ENCODE measurements at regions not wholly inside any gene's neighbourhood (a gene's known extent, or its start where the extent isn't known, plus 50 kb on each side); places are given as distances from the start of the nearest gene placed in this dataset.
"Not testable (repeated sequence)": the region's sequence is repeated elsewhere in the genome, so short reads cannot be mapped to it uniquely, and the experiment has no call there.

- H3K4me1 ChIP-seq (ENCODE audit: control extremely low read depth in 1 of 4, control insufficient read depth in 4 of 4, insufficient read depth in 4 of 4, low read length in 3 of 4); H3K36me3 ChIP-seq (ENCODE audit: control insufficient read depth in 4 of 4, insufficient read depth in 4 of 4, low read length in 3 of 4); H3K4me3 ChIP-seq (ENCODE audit: control insufficient read depth in 1 of 7, extremely low read depth in 1 of 7, insufficient read depth in 4 of 7, low read depth in 2 of 7, low read length in 6 of 7); DNase-seq; H3K9me3 ChIP-seq (ENCODE audit: control extremely low read depth in 1 of 5, control insufficient read depth in 4 of 5, insufficient read depth in 2 of 5, low read depth in 1 of 5, low read length in 4 of 5); H3K27me3 ChIP-seq (replicated peaks in 2 of 5; ENCODE audit: control insufficient read depth in 4 of 5, insufficient read depth in 5 of 5, low read length in 4 of 5): not testable (repeated sequence)
- peak overlapping the region in 1 of 2 experiments; percentile 80 for H3K27ac ChIP-seq (ENCODE audit: insufficient read depth in 1 of 2, low read depth in 1 of 2, low read length in 2 of 2, poor library complexity in 1 of 2, severe bottlenecking in 2 of 2)
- ChIA-PET CTCF (interaction anchor here (0.9 kb wide), 1 partner anchor 29 kb away, joined by 3 read pairs; no protein-coding TSS in a partner anchor), POLR2A (interaction anchor here (0.6 kb wide), 1 partner anchor 79 kb away, joined by 4 read pairs; no protein-coding TSS in a partner anchor)
- 94% methylated on average over 2 of the region's 4 CpGs for WGBS (ENCODE audit: insufficient coverage)
Measured at GRCh38 chrX:123803984-123804365, 55.9 kb upstream of the XIAP start.

- H3K27me3 ChIP-seq (replicated peaks in 2 of 5; ENCODE audit: control insufficient read depth in 4 of 5, insufficient read depth in 5 of 5, low read length in 4 of 5), result no peaks in the 10 kb centered on the region
- WGBS (ENCODE audit: insufficient coverage), result 62% methylated on average over 2 of the region's 3 CpGs
- POLR2A ChIA-PET, result no interaction called here
- H3K9me3 ChIP-seq (ENCODE audit: control extremely low read depth in 1 of 5, control insufficient read depth in 4 of 5, insufficient read depth in 2 of 5, low read depth in 1 of 5, low read length in 4 of 5), result no peaks in the 10 kb centered on the region
- H3K36me3 ChIP-seq (ENCODE audit: control insufficient read depth in 4 of 4, insufficient read depth in 4 of 4, low read length in 3 of 4), result no peaks in the 10 kb centered on the region
- H3K4me3 ChIP-seq (ENCODE audit: control insufficient read depth in 1 of 7, extremely low read depth in 1 of 7, insufficient read depth in 4 of 7, low read depth in 2 of 7, low read length in 6 of 7), result no peak overlapping the region
- CTCF ChIA-PET, result no interaction called here
- no peak for DNase-seq
- no peak overlapping the region for H3K27ac ChIP-seq (ENCODE audit: insufficient read depth in 1 of 2, low read depth in 1 of 2, low read length in 2 of 2, poor library complexity in 1 of 2, severe bottlenecking in 2 of 2)
- H3K4me1 ChIP-seq (ENCODE audit: control extremely low read depth in 1 of 4, control insufficient read depth in 4 of 4, insufficient read depth in 4 of 4, low read length in 3 of 4), result peaks cover 0 to 1% (median 0%) of the 10 kb centered on the region in 4 experiments
Measured at GRCh38 chrX:123807835-123808416, 51.9 kb upstream of the XIAP start.

GRCh38 chrX:123809854-123810375 is 49.9 kb upstream of the XIAP start:
- ChIA-PET CTCF (no interaction called here), POLR2A (no interaction called here)
- H3K36me3 ChIP-seq (ENCODE audit: control insufficient read depth in 4 of 4, insufficient read depth in 4 of 4, low read length in 3 of 4), result no peaks in the 10 kb centered on the region
- no peak overlapping the region for H3K4me3 ChIP-seq (ENCODE audit: control insufficient read depth in 1 of 7, extremely low read depth in 1 of 7, insufficient read depth in 4 of 7, low read depth in 2 of 7, low read length in 6 of 7)
- H3K27ac ChIP-seq (ENCODE audit: insufficient read depth in 1 of 2, low read depth in 1 of 2, low read length in 2 of 2, poor library complexity in 1 of 2, severe bottlenecking in 2 of 2), result no peak overlapping the region
- WGBS (ENCODE audit: insufficient coverage), result 100% methylated on average over 2 of the region's 5 CpGs
- DNase-seq, result no peak
- H3K4me1 ChIP-seq (ENCODE audit: control extremely low read depth in 1 of 4, control insufficient read depth in 4 of 4, insufficient read depth in 4 of 4, low read length in 3 of 4), result no peaks in the 10 kb centered on the region
- H3K9me3 ChIP-seq (ENCODE audit: control extremely low read depth in 1 of 5, control insufficient read depth in 4 of 5, insufficient read depth in 2 of 5, low read depth in 1 of 5, low read length in 4 of 5), result no peaks in the 10 kb centered on the region
- H3K27me3 ChIP-seq (replicated peaks in 2 of 5; ENCODE audit: control insufficient read depth in 4 of 5, insufficient read depth in 5 of 5, low read length in 4 of 5), result no peaks in the 10 kb centered on the region
